Keratinocyte (primary cell): ENCODE measurements at regions not wholly inside any gene's neighbourhood (a gene's known extent, or its start where the extent isn't known, plus 50 kb on each side); places are given as distances from the start of the nearest gene placed in this dataset.

Experiments
- DNase-seq: peaks from one replicate; pipeline ENCODE4 v3.0.0-alpha.2; 2011; ENCODE audit warnings: low read depth, missing footprints, low spot score
- FAIRE-seq: peaks from 2 replicates; lab custom pipeline; 2011; peaks lifted over from hg19 to GRCh38; lab: Jason Lieb, UNC
- H2AFZ ChIP-seq: 2 replicates; pipeline ENCODE4 v1.6.0; 2012; ENCODE audit warnings: low read length, control low read depth, inconsistent platforms; ENCODE audit not compliant: control insufficient read depth
- H3K27ac ChIP-seq: 2 replicates; pipeline ENCODE4 v1.5.1; 2011; ENCODE audit warnings: low read length; ENCODE audit not compliant: control insufficient read depth, insufficient read depth
- H3K27me3 ChIP-seq: 3 replicates; pipeline ENCODE4 v1.6.0; 2011; ENCODE audit warnings: low read length; ENCODE audit not compliant: control insufficient read depth, insufficient read depth; ENCODE audit errors: extremely low read depth
- H3K36me3 ChIP-seq, 2 experiments: 2 replicates in 1 of 2; 3 replicates in 1 of 2; pipeline ENCODE4 v1.5.1; 2011; ENCODE audit warnings: low read length in 2 of 2, mild to moderate bottlenecking in 1 of 2; ENCODE audit not compliant: control insufficient read depth in 2 of 2, insufficient read depth in 2 of 2; ENCODE audit errors: extremely low read depth in 1 of 2
- H3K4me1 ChIP-seq: 3 replicates; pipeline ENCODE4 v1.5.1; 2011; ENCODE audit warnings: low read length; ENCODE audit not compliant: control insufficient read depth, insufficient read depth; ENCODE audit errors: extremely low read depth
- H3K4me2 ChIP-seq: 3 replicates; pipeline ENCODE4 v1.6.0; 2011; ENCODE audit warnings: low read depth, low read length; ENCODE audit not compliant: control insufficient read depth, insufficient read depth; ENCODE audit errors: extremely low read depth
- H3K4me3 ChIP-seq, 3 experiments: fragments of 200-600 bp in 1 of 3; sonication (generic) in 1 of 3; 2 replicates in 2 of 3; 3 replicates in 1 of 3; pipeline ENCODE4 v1.5.1; 2011 to 2016; ENCODE audit warnings: low read length in 3 of 3, mild to moderate bottlenecking in 3 of 3, control low read depth in 2 of 3, inconsistent platforms in 1 of 3, low read depth in 1 of 3, mixed read lengths in 1 of 3, mixed run types in 1 of 3, moderate library complexity in 1 of 3; ENCODE audit not compliant: control insufficient read depth in 2 of 3, insufficient read depth in 2 of 3; ENCODE audit errors: extremely low read depth in 1 of 3
- H3K79me2 ChIP-seq: 2 replicates; pipeline ENCODE4 v1.6.0; 2012; ENCODE audit warnings: low read length; ENCODE audit not compliant: control insufficient read depth, insufficient read depth
- H3K9ac ChIP-seq: 3 replicates; pipeline ENCODE4 v1.6.0; 2011; ENCODE audit warnings: low read length; ENCODE audit not compliant: control insufficient read depth, insufficient read depth; ENCODE audit errors: extremely low read depth
- H3K9me1 ChIP-seq: 3 replicates; pipeline ENCODE4 v1.6.0; 2011; ENCODE audit warnings: low read length; ENCODE audit not compliant: control insufficient read depth, insufficient read depth; ENCODE audit errors: extremely low read depth
- H3K9me3 ChIP-seq: 2 replicates; pipeline ENCODE4 v1.5.1; 2012; ENCODE audit warnings: low read depth, low read length; ENCODE audit not compliant: control insufficient read depth
- H4K20me1 ChIP-seq: 3 replicates; pipeline ENCODE4 v1.6.0; 2011; ENCODE audit warnings: low read length; ENCODE audit not compliant: control insufficient read depth, insufficient read depth; ENCODE audit errors: extremely low read depth
- CTCF ChIP-seq, 3 experiments: IDR thresholded peaks in 1 of 3; conservative IDR thresholded peaks in 1 of 3; optimal IDR thresholded peaks in 1 of 3; 2 replicates in 2 of 3; 3 replicates in 1 of 3; pipeline versions ENCODE3 to v1.5.1; 2011; ENCODE audit warnings: low read length in 3 of 3, mild to moderate bottlenecking in 3 of 3, moderate library complexity in 2 of 3, control low read depth in 1 of 3, inconsistent platforms in 1 of 3; ENCODE audit not compliant: insufficient read depth in 2 of 3; ENCODE audit errors: extremely low read depth in 1 of 3
- EZH2 ChIP-seq: IDR thresholded peaks from one replicate; pipeline ENCODE4 v1.6.1; 2012; ENCODE audit warnings: inconsistent platforms, mild to moderate bottlenecking, low read length, moderate library complexity
- dilution Hi-C: fragments of 300-500 bp; cut with MboI; formaldehyde crosslinking; loops from one replicate; pipeline ENCODE4 v1.7.0; 2020; ENCODE audit warnings: low sequenced_read_pairs; ENCODE audit not compliant: extremely low pct_ligation_motif_present

GRCh38 chr6:6714953-6715352 is 126.4 kb downstream of the LY86 start:
- Histone ChIP-seq H3K9ac (no peak overlapping the region), H3K27me3 (no peaks in the 10 kb centered on the region), H4K20me1 (no peaks in the 10 kb centered on the region), H3K4me1 (peaks cover 25% of the 10 kb centered on the region), H3K9me3 (no peaks in the 10 kb centered on the region), H3K9me1 (no peaks in the 10 kb centered on the region), H3K4me3 (no peak overlapping the region), H3K4me2 (no peak overlapping the region), H3K79me2 (no peaks in the 10 kb centered on the region), H2AFZ (no peak overlapping the region), H3K36me3 (no peaks in the 10 kb centered on the region), H3K27ac (no peak overlapping the region)
- DNase-seq, result no peak
- dilution Hi-C loops, result no loop called here
- no peak for FAIRE-seq
- TF ChIP-seq CTCF (optimal IDR thresholded peaks at IDR 0.05 in 1 of 3, IDR thresholded peaks at IDR 0.05 in 1 of 3, conservative IDR thresholded peaks at IDR 0.05 in 1 of 3; ENCODE audit: extremely low read depth in 1 of 3, insufficient read depth in 2 of 3, low read length in 3 of 3), result no peak
- no peak for TF ChIP-seq EZH2

GRCh38 chr6:6715465-6715864 is 126.9 kb downstream of the LY86 start:
- no peak for FAIRE-seq
- H3K27ac ChIP-seq, result no peak overlapping the region

More at GRCh38 chr6:6715465-6715864, 126.9 kb downstream of the LY86 start:
- H3K9ac ChIP-seq, result no peak overlapping the region
- no peaks in the 10 kb centered on the region for H3K36me3 ChIP-seq
- H3K9me3 ChIP-seq, result no peaks in the 10 kb centered on the region
- H3K4me1 ChIP-seq, result peaks cover 25% of the 10 kb centered on the region
- no peak for TF ChIP-seq CTCF (optimal IDR thresholded peaks at IDR 0.05 in 1 of 3, IDR thresholded peaks at IDR 0.05 in 1 of 3, conservative IDR thresholded peaks at IDR 0.05 in 1 of 3; ENCODE audit: extremely low read depth in 1 of 3, insufficient read depth in 2 of 3, low read length in 3 of 3)
- TF ChIP-seq EZH2, result no peak
- no peak overlapping the region for H2AFZ ChIP-seq
- no peak overlapping the region for H3K4me2 ChIP-seq
- no peaks in the 10 kb centered on the region for H3K27me3 ChIP-seq
- H4K20me1 ChIP-seq, result no peaks in the 10 kb centered on the region
- H3K4me3 ChIP-seq, result no peak overlapping the region
- no peaks in the 10 kb centered on the region for H3K79me2 ChIP-seq
- no peak for DNase-seq
- dilution Hi-C loops, result no loop called here
- H3K9me1 ChIP-seq, result no peaks in the 10 kb centered on the region
